SK-N-MC (cell line): ENCODE measurements at regions not wholly inside any gene's neighbourhood (a gene's known extent, or its start where the extent isn't known, plus 50 kb on each side); places are given as distances from the start of the nearest gene placed in this dataset.

Source experiments
- EZH2 ChIP-seq: fragments of 200-600 bp; sonication (generic); IDR thresholded peaks from one replicate; pipeline ENCODE4 v1.6.1; 2017; ENCODE audit warnings: antibody characterized with exemption
- POLR2AphosphoS5 ChIP-seq: IDR thresholded peaks from 2 replicates; pipeline ENCODE4 v1.6.1; 2012; ENCODE audit warnings: mild to moderate bottlenecking, low read depth, low read length, borderline replicate concordance

GRCh38 chr18:40046596-40046995, 1908.4 kb upstream of the PIK3C3 start:
- TF ChIP-seq EZH2 (no peak), POLR2AphosphoS5 (no peak)
